ENCODE measurements at regions not wholly inside any gene's neighbourhood (a gene's known extent, or its start where the extent isn't known, plus 50 kb on each side); places are given as distances from the start of the nearest gene placed in this dataset.

- TF ChIP-seq POLR2A (IDR thresholded peaks at IDR 0.05; ENCODE audit: low read length) (no peak), GATA1 (IDR thresholded peaks at IDR 0.05; ENCODE audit: low read depth, low read length) (no peak)
Observed at GRCh38 chr15:93780073-93780472, 451.3 kb upstream of the MCTP2 start.

Measured in erythroblast (primary cell).